BJ (cell line): ENCODE measurements at regions not wholly inside any gene's neighbourhood (a gene's known extent, or its start where the extent isn't known, plus 50 kb on each side); places are given as distances from the start of the nearest gene placed in this dataset.

Experiments
- CTCF ChIA-PET: fragments of 350-600 bp; formaldehyde crosslinking; extraction: SDS; loops from one replicate; lab custom pipeline; 2021; ENCODE audit warnings: antibody characterized with exemption, inconsistent platforms; lab: Yijun Ruan, JAX
- POLR2A ChIA-PET: fragments of 300-600 bp; sonication (Branson Sonifier 250); formaldehyde crosslinking; extraction: SDS; loops from one replicate; lab custom pipeline; 2021; ENCODE audit warnings: antibody characterized with exemption; lab: Charles Lee
- DNase-seq: peaks from one replicate; pipeline ENCODE4 v3.0.0-alpha.2; 2011; ENCODE audit warnings: low read depth
- H3K27me3 ChIP-seq: 2 replicates; pipeline ENCODE4 v1.6.0; 2011; ENCODE audit warnings: low read length; ENCODE audit not compliant: control insufficient read depth, insufficient read depth
- H3K36me3 ChIP-seq: 2 replicates; pipeline ENCODE4 v1.5.1; 2011; ENCODE audit warnings: low read length; ENCODE audit not compliant: control insufficient read depth, insufficient read depth
- H3K4me3 ChIP-seq: 2 replicates; pipeline ENCODE4 v1.5.1; 2011; ENCODE audit warnings: low read depth, mild to moderate bottlenecking, control low read depth, low read length
- TF ChIP-seq, protein P1 (sequence below): IDR thresholded peaks from 2 replicates; pipeline ENCODE4 v1.5.1; 2011; ENCODE audit warnings: low read depth, mild to moderate bottlenecking, control low read depth, inconsistent platforms, low read length, moderate library complexity; ENCODE audit not compliant: insufficient read depth

DNA sequence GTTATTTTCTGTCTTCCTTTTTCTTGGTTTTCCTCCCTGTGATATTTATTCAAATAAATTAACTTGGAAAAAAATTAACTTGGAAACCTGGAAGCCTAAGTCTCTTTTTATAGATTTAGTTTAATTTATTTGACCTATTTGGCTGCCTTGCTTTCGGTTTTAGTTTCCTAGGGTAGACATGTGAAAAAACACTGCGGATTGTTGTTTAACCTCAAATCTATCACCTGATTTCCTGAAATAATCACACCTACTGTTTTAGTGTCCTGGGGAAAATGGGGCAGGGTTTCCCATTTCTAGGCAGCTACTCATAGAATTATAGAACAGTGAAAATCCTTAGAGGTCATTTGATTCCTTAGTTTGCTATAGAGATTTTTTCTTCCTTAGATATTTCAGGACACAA lies 412.4 kb downstream of the PCDH17 start:
- Histone ChIP-seq H3K36me3 (no peaks in the 10 kb centered on the region), H3K27me3 (no peaks in the 10 kb centered on the region), H3K4me3 (no peak overlapping the region)
- ChIA-PET CTCF (no interaction called here), POLR2A (no interaction called here)
- TF ChIP-seq, protein P1, sequence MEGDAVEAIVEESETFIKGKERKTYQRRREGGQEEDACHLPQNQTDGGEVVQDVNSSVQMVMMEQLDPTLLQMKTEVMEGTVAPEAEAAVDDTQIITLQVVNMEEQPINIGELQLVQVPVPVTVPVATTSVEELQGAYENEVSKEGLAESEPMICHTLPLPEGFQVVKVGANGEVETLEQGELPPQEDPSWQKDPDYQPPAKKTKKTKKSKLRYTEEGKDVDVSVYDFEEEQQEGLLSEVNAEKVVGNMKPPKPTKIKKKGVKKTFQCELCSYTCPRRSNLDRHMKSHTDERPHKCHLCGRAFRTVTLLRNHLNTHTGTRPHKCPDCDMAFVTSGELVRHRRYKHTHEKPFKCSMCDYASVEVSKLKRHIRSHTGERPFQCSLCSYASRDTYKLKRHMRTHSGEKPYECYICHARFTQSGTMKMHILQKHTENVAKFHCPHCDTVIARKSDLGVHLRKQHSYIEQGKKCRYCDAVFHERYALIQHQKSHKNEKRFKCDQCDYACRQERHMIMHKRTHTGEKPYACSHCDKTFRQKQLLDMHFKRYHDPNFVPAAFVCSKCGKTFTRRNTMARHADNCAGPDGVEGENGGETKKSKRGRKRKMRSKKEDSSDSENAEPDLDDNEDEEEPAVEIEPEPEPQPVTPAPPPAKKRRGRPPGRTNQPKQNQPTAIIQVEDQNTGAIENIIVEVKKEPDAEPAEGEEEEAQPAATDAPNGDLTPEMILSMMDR: no peak
- no peak for DNase-seq

DNA sequence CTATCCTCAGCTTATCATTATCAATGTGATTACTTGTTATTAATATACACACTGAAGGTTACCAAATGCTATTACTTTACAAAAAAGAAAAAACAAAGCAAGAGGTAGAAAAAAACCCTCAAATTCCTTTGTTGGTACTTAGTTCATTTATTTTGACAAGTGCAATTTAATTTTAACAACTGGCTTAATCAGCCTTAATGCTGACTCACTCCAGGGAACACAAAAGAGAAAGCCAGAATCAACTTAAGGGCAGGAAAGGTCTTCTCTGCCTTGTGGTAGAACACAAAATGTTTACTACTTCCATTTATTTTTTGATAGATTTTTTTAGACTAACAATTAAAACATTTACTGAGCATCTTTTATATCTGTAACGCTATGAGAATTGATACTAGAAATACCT lies 417.1 kb downstream of the PCDH17 start:
- no peak overlapping the region for H3K4me3 ChIP-seq
- CTCF ChIA-PET: no interaction called here

DNA sequence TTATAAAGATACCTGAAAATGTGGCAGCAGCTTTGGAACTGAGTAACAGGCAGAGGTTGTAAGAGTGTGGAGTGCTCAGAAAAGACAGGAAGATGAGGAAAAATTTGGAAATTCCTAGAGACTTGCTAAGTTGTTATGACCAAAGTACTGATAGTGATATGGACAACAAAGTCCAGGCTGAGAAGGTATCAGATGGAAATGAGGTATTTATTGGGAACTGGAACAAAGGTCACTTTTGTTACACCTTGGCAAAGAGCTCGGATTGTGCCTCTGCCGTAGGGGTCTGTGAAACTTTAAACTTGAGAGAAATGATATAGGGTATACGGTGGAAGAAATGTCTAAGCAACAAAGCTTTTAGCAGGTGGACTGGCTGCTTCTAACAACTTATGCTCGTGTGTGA lies 419.9 kb downstream of the PCDH17 start:
- H3K4me3 ChIP-seq: no peak overlapping the region
- POLR2A ChIA-PET: no interaction called here
- H3K36me3 ChIP-seq: no peaks in the 10 kb centered on the region
- no peak for DNase-seq
- CTCF ChIA-PET: no interaction called here
- TF ChIP-seq, protein P1: no peak
- no peaks in the 10 kb centered on the region for H3K27me3 ChIP-seq

More for the DNA sequence above, 417.1 kb downstream of the PCDH17 start:
- POLR2A ChIA-PET: no interaction called here
- Histone ChIP-seq H3K27me3 (no peaks in the 10 kb centered on the region), H3K36me3 (no peaks in the 10 kb centered on the region)
- TF ChIP-seq, protein P1: no peak
- DNase-seq: no peak

DNA sequence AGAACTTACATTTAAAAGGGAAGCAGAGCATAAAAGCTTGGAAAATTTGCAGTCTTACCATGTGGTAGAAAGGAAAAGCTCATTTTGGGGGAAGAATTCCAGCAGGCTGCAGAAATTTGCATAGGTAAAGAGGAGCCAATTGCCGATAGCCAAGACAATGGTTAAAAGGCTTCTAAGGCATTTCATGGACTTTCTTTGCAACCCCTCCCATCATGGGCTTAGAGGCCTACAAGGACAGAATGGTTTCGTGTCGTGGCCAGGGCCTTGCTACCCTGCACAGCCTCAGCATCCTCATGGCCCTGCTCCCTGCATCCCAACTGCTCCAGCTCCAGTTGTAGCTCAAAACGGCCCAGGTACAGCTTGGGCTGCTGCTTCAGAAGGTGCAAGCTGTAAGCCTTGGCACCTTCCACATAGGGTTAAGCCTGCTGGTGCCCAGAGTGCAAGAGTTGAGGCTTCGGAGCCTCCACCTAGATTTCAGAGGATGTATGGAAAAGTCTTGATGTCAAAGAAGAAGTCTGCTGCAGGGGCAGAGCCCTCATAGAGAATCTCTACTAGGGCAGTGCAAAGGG lies 420.3 kb downstream of the PCDH17 start:
- DNase-seq: no peak
- Histone ChIP-seq H3K36me3 (no peaks in the 10 kb centered on the region), H3K27me3 (no peaks in the 10 kb centered on the region), H3K4me3 (no peak overlapping the region)
- ChIA-PET CTCF (no interaction called here), POLR2A (no interaction called here)
- TF ChIP-seq, protein P1: no peak

DNA sequence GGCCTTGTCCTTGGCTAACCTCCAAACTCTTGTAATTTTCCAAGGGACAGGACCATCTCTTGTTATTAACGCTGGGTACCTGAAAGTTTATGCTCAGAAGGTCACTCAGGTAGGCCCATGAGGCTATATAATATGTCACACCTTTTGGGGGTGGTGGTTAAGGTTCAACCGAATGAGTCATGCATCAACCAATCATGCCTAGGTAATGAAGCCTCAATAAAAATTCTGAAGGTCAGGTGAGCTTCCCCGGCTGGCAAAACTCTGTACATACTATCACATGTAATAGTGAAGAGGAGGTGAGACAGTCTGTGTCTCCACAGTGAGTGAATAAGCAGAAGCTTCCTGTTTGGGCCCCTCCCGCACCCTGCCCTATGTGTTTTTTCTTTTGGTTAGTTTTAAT lies 424.9 kb downstream of the PCDH17 start:
- no peaks in the 10 kb centered on the region for H3K27me3 ChIP-seq
- POLR2A ChIA-PET: no interaction called here
- TF ChIP-seq, protein P1: no peak
- CTCF ChIA-PET: interaction anchor here (0.6 kb wide), 1 partner anchor 20 kb away, joined by 3 read pairs; no protein-coding TSS in a partner anchor
- no peaks in the 10 kb centered on the region for H3K36me3 ChIP-seq
- no peak overlapping the region for H3K4me3 ChIP-seq
- no peak for DNase-seq
